Right hindlimb (tissue), 1 donor: ENCODE measurements at regions not wholly inside any gene's neighbourhood (a gene's known extent, or its start where the extent isn't known, plus 50 kb on each side); places are given as distances from the start of the nearest gene placed in this dataset.

ENCODE experiments used
- DNase-seq: peaks from one replicate; pipeline ENCODE4 v3.0.0-alpha.2; 2018

GRCh38 chr3:187827723-187828122, 82.5 kb upstream of the BCL6 start:
- no peak for DNase-seq

DNA sequence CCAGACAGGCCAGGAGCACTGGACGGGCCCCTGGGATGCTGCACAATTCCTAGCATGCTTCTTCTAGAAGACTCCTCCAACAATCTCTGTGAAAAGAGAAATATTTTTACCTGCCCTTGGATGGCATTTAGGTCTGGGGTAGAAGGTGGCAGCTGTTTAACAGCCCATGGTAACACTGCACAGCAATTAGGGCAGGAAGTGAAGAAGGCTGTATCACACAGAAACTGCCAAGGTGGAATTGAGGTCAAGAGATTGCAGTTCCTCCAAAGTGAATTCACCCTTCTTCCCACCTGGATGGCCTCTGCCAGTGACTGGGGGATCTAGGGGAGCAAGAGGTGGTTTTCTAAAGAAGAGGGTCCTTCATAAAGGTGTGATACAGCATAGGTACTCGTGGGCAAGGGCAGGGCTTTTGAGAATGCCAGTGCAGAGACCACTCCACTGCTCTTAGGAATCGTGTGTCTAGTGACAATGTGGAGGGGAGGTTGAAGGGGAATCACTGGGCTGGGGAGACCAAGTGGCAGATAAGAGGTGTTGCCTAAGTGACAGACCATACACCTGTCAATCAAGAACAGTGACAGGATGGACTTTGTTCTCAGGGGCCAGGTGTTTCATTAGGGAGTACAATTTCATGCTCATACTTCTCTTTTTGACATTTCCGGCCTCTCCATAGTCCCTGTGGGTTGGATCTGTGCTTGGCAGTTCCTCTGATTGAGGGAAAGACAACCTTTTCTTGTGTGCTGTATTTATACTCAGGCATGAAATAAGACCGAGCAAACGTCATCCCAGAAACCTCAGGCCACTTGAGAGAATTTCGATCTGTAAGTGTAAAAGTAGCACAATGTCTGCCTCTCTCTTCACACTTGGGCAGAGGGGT, 83.5 kb upstream of the BCL6 start:
- no peak for DNase-seq

GRCh38 chr3:187830181-187830580, 84.9 kb upstream of the BCL6 start:
- DNase-seq, result no peak

DNA sequence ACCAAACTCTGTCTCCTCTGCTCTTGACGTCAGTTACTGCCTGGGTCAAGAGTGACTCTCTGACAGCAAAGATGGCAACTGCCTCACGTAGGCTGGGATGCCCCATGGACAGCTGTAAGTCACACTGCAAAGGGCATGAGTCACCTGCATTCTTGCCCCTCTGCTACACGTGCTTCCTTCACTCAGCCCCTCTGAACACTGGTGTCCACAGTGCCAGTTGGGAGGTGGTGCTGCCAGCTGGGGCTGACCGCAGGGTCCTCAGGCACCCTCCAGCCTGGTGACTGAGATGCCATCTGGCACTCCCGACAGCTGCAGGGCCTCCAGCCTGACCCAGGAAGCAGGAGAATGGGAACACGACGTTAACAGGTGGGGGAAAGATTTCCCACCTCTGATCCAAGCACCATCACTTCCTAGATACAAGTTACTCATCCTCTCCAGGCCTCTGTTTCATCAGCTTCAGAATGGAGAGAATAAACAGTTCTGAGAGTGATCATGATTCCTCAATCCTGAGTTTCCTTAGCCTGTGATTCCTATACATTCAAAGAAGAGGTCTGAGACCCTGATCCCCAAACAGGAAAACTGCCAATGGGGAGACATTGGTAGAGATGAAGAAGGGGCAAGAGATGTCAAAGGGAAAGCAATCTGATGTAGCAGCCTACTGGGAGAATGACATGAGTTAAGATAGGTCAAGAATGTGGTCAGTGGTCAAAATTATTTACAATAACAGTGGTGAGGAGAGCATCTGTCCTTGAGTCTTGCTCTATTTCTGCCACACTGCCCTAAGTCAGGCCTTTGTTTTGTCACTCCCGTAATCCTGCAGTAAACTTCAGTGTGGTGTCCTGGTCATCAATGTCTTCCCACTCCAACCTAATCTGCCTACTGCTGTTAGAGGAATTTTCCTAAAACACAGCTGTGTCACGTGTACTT, 86.1 kb upstream of the BCL6 start:
- DNase-seq, result peak; percentile 63

GRCh38 chr3:187832202-187832601, 86.9 kb upstream of the BCL6 start:
- DNase-seq, result no peak

DNA sequence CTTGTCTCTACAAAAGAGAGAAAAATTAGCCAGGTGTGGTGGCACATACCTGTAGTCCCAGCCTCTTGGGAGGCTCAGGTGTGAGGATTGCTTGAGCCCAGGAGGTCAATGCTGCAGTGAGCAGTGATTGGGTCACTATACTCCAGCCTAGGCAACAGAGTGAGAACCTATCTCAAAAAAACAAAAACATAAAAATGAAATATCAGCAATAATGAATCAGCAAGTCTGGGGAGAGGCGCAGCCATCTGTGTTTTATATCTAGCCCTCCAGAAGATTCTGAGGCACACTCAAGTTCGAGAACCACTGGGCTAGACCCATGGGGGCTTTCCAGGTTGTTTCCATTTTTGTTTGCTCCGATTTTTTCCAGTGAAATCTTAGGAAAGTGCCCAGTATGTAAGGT, 88.1 kb upstream of the BCL6 start:
- no peak for DNase-seq

DNA sequence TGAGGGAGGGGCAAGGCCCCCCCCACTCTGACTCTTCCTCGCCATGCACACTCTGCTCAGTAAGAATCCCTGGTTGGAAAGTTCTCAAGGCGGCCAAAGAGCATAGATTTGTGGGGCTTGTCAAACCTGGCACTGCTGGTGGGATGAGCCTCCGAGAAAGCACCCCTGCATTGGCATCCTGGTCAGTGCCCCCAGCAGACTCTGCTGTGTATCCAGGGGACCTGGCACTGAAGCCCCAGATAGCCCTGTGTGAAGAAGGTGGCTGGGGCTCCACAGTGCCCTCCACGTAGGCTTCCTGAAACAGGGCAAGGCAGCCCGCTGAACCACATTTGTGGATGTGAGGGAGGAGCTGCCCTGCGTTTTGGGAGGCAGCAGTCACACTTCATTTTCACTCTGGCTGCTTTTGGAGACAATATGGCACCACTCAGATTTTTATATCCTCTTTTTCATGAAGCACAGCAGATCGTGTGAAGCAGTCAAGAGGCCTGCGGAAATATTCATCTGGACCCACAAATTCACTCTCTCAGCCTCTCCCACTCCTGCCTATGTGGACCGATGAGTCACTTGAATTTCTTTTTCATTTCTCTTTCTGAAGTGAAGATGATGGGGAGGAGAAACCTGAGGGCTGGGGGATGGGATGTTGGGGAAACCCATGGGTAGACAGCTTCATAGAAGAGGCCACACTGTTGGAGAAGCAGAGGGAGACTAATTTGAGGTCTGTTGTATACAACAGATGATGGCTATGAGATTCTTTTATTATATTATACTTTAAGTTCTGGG, 88.7 kb upstream of the BCL6 start:
- DNase-seq, result no peak

GRCh38 chr3:187836823-187837770, 91.8 kb upstream of the BCL6 start:
- peak; percentile 60 for DNase-seq

GRCh38 chr3:187838016-187838540, 92.8 kb upstream of the BCL6 start:
- no peak for DNase-seq

DNA sequence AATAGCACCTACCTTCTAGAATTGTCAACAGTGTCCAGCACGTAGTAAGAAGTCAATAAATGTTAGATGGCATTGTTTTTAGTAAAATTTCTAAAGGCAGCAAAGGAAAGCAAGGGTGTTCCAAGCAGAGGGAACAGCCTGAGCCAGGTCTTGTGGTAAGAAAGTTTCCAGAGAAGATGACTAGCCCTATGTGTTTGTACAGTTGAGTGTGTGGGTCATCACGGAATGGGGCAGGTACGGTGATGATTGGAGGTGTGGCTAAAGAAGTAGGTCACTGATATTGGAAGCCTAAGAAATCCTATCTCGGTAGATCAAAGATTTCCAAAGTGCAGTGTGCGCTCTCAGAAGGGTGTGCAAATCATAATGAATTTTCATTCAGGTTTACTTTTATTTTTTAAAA, 94.2 kb upstream of the BCL6 start:
- DNase-seq, result no peak

DNA sequence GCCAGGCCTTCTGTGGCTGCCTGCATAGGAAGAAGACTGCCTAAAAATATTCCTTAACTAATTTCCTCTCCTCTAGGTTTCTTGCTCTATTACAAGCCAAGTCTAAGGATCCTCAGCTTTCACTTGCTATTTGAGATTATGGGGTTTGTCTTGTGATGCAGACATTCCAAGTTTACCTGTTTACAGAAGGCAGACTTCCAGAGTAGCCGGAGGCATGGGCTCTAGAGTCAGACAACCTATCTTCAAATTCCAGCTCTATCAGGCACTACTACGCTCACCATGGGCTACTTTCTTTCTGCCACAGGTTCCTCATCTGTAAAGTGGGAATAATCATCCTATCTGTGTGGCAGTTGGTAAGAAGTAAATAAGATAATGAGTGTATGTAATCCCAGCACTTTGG, 95.6 kb upstream of the BCL6 start:
- DNase-seq, result no peak

DNA sequence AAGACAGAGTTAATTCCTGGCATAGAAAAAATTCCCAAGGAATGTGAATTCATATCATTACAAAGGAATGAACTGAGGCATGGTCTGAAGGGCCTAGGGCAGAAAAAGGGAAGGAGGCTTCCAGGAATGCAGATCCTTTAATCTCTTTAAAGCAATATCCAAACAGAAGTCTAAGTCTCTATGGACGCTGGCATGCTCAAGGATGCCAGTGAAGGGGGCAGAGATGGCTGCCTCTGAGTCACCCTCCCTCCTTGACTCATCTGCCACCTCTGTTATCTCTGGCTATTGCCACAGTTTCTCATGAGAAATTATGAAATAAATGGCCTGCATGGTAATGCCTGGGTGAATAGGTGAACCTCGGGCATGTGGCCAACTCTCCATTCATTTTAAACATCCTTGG, 96.3 kb upstream of the BCL6 start:
- no peak for DNase-seq

GRCh38 chr3:187843654-187844053, 98.4 kb upstream of the BCL6 start:
- DNase-seq, result no peak

GRCh38 chr3:187844708-187845107, 99.4 kb upstream of the BCL6 start:
- no peak for DNase-seq

GRCh38 chr3:187845826-187846225, 100.6 kb upstream of the BCL6 start:
- DNase-seq, result no peak

GRCh38 chr3:187848401-187848800, 103.1 kb upstream of the BCL6 start:
- no peak for DNase-seq

- no peak for DNase-seq
Measured at GRCh38 chr3:187849016-187849654, 103.9 kb upstream of the BCL6 start.

DNA sequence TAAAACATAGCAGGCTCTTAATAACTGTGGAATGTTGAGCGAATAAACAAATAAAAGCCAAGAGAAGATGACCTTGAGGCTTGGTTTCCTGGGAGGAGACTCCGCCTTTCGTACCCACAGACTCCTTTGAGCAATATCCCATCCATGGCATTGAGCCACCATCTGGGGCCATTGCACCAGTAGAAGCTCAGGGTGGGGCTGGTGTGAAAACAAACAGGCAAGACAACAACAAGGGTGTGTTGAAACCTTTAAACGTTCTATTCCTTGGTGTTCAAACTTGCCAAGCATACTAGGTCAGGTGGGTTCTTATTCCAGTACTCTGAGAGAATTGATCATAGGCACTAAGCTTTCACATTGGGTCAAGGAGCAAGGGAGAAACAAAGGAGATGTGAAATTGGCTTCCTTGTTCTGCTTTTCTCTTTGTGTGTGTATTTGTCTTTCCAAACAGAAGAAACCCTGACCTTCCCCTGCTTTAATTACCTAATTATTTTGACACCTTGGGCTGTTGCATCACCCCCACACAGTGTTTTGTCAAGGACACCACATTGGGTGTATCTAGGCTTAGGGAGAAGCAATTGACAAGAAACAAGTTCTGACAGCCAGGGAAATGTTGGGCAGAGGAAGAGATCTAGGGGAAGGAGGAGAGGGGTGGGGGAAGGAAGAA, 105.1 kb upstream of the BCL6 start:
- DNase-seq, result no peak

DNA sequence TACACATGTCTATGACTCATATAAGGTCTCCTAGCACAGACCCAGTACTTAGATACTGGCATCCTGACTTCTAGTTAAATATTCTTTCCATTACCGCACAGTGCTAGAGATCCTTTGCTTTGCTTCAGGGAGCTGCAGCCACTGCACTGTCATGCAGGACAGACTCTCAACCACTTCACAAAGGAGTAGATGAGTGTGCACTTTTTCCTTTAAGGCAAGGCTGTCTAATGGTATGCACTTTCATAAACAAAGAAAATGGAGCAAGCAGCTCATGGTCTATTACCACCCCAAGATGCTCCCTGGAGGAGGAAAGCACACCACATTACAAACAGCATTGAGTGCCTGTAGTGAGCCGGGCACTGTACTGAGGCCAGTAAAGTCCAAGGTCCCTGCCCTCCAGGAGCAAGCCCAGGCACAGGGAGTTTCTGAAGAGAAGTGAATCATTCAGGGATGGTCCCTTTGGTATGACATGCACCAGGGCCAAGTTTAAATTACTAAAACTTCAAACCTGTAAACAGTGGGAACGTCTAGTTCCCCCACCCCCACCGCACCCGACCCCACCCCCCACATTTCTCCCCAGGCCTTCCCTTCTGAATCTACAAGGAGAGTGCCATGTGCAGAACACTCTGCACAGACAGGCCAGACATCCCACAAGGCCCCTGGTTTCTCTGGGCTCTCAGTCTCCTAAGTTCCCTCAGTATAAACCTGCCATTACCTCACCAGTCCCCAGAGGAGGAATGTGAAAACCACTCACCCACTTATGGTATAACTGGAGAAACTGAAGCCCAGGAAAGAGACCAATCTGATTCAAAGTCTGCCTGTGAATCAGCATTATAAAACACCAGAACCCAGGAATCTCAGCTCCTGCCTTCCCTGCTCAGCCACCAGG, 107.8 kb upstream of the BCL6 start:
- DNase-seq, result no peak
